OCI-LY7 (cell line): ENCODE measurements at regions not wholly inside any gene's neighbourhood (a gene's known extent, or its start where the extent isn't known, plus 50 kb on each side); places are given as distances from the start of the nearest gene placed in this dataset.
"Not testable (repeated sequence)": the region's sequence is repeated elsewhere in the genome, so short reads cannot be mapped to it uniquely, and the experiment has no call there.

Source experiments
- BruUV-seq: library from RNA; stranded (reverse); fragments of 400-500 nt; replicated peaks from 2 replicates; lab custom pipeline; 2021; lab: Mats Ljungman, UMichigan
- CTCF ChIA-PET: fragments of 300-600 bp; sonication (Branson Sonifier 250); formaldehyde crosslinking; loops from one replicate; lab custom pipeline; 2022; ENCODE audit warnings: antibody characterized with exemption; ENCODE audit not compliant: unreplicated experiment; lab: Charles Lee
- POLR2A ChIA-PET: fragments of 300-600 bp; sonication (Branson Sonifier 250); formaldehyde crosslinking; loops from one replicate; lab custom pipeline; 2022; ENCODE audit warnings: antibody characterized with exemption; lab: Charles Lee
- DNase-seq: peaks from one replicate; pipeline ENCODE4 v3.0.0-alpha.2; 2015; ENCODE audit warnings: low spot score
- H2AFZ ChIP-seq: fragments of 200-600 bp; sonication (generic), shearing (Covaris generic); 2 replicates; pipeline ENCODE4 v1.6.1; 2014; ENCODE audit warnings: mild to moderate bottlenecking, antibody characterized with exemption, low read length, moderate library complexity
- H3K27ac ChIP-seq: fragments of 200-600 bp; sonication (generic); 2 replicates; pipeline ENCODE4 v1.5.1; 2014; ENCODE audit warnings: mixed run types, low read depth, mild to moderate bottlenecking, moderate library complexity, low read length, inconsistent platforms; ENCODE audit not compliant: poor library complexity, severe bottlenecking
- H3K36me3 ChIP-seq: fragments of 200-600 bp; sonication (generic); 2 replicates; pipeline ENCODE4 v1.6.1; 2014; ENCODE audit warnings: mild to moderate bottlenecking, antibody characterized with exemption, low read length, moderate library complexity, mixed read lengths; ENCODE audit not compliant: insufficient read depth
- H3K4me1 ChIP-seq: fragments of 200-600 bp; sonication (generic); 2 replicates; pipeline ENCODE4 v1.5.1; 2014; ENCODE audit warnings: mild to moderate bottlenecking, low read length; ENCODE audit not compliant: insufficient read depth, poor library complexity, severe bottlenecking
- H3K4me2 ChIP-seq: fragments of 200-600 bp; sonication (generic); 2 replicates; pipeline ENCODE4 v1.6.1; 2014; ENCODE audit warnings: mild to moderate bottlenecking, low read length
- H3K4me3 ChIP-seq: fragments of 200-600 bp; sonication (generic); 2 replicates; pipeline ENCODE4 v1.5.1; 2014; ENCODE audit warnings: mild to moderate bottlenecking, low read depth, low read length; ENCODE audit not compliant: poor library complexity, severe bottlenecking
- H3K79me2 ChIP-seq: fragments of 200-600 bp; sonication (generic); 2 replicates; pipeline ENCODE4 v1.6.1; 2016; ENCODE audit warnings: low read depth, mild to moderate bottlenecking, low read length, moderate library complexity, mixed read lengths; ENCODE audit not compliant: insufficient read depth
- H3K9me2 ChIP-seq: fragments of 200-600 bp; sonication (generic); 2 replicates; pipeline ENCODE4 v1.6.1; 2016; ENCODE audit warnings: mild to moderate bottlenecking, low read length, mixed read lengths; ENCODE audit not compliant: insufficient read depth
- H3K9me3 ChIP-seq: fragments of 200-600 bp; sonication (generic); 2 replicates; pipeline ENCODE4 v1.6.1; 2014; ENCODE audit warnings: mild to moderate bottlenecking, mixed run types, low read length, mixed read lengths
- H4K20me1 ChIP-seq: fragments of 200-600 bp; sonication (generic); 2 replicates; pipeline ENCODE4 v1.6.1; 2014; ENCODE audit warnings: mild to moderate bottlenecking, antibody characterized with exemption, low read length, moderate library complexity, mixed read lengths; ENCODE audit not compliant: insufficient read depth
- EZH2phosphoT487 ChIP-seq: fragments of 200-600 bp; sonication (generic); IDR thresholded peaks from 2 replicates; pipeline ENCODE4 v1.6.1; 2018; ENCODE audit warnings: low read depth, borderline replicate concordance, mild to moderate bottlenecking, mixed run types, antibody characterized with exemption, low read length, moderate library complexity, mixed read lengths
- intact Hi-C: fragments of 100-400 bp; cut with micrococcal nuclease; formaldehyde crosslinking; loops from one replicate; pipeline ENCODE4 v1.10.0; 2022; ENCODE audit not compliant: unreplicated experiment
- TF ChIP-seq, protein P1 (sequence below): fragments of 200-600 bp; sonication (generic); conservative IDR thresholded peaks from 2 replicates; pipeline ENCODE4 v1.5.1; 2014; ENCODE audit warnings: mild to moderate bottlenecking, antibody characterized with exemption, low read length, moderate library complexity, mixed read lengths

- Histone ChIP-seq H3K79me2 (no peaks in the 10 kb centered on the region), H3K4me2 (no peak overlapping the region), H4K20me1 (no peaks in the 10 kb centered on the region), H2AFZ (no peak overlapping the region), H3K27ac (no peak overlapping the region), H3K4me1 (no peaks in the 10 kb centered on the region), H3K4me3 (no peak overlapping the region), H3K9me2 (no peaks in the 10 kb centered on the region), H3K9me3 (no peaks in the 10 kb centered on the region), H3K36me3 (no peaks in the 10 kb centered on the region)
- no peak for TF ChIP-seq EZH2phosphoT487
- TF ChIP-seq, protein P1, sequence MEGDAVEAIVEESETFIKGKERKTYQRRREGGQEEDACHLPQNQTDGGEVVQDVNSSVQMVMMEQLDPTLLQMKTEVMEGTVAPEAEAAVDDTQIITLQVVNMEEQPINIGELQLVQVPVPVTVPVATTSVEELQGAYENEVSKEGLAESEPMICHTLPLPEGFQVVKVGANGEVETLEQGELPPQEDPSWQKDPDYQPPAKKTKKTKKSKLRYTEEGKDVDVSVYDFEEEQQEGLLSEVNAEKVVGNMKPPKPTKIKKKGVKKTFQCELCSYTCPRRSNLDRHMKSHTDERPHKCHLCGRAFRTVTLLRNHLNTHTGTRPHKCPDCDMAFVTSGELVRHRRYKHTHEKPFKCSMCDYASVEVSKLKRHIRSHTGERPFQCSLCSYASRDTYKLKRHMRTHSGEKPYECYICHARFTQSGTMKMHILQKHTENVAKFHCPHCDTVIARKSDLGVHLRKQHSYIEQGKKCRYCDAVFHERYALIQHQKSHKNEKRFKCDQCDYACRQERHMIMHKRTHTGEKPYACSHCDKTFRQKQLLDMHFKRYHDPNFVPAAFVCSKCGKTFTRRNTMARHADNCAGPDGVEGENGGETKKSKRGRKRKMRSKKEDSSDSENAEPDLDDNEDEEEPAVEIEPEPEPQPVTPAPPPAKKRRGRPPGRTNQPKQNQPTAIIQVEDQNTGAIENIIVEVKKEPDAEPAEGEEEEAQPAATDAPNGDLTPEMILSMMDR, result no peak
- DNase-seq, result no peak
- CTCF ChIA-PET, result no interaction called here
- no TSS peak for BruUV-seq
- intact Hi-C loops, result no loop called here
- POLR2A ChIA-PET, result no interaction called here
Measured at GRCh38 chr3:89533275-89533674, 425.9 kb downstream of the EPHA3 start.

GRCh38 chr3:89554587-89554986 is 447.2 kb downstream of the EPHA3 start:
- H4K20me1 ChIP-seq, H3K27ac ChIP-seq, H3K4me2 ChIP-seq, DNase-seq, H3K9me3 ChIP-seq, BruUV-seq, H3K79me2 ChIP-seq, H2AFZ ChIP-seq, H3K4me1 ChIP-seq, H3K9me2 ChIP-seq, POLR2A ChIA-PET, intact Hi-C loops, H3K4me3 ChIP-seq, H3K36me3 ChIP-seq, CTCF ChIA-PET: not testable (repeated sequence)

- intact Hi-C loops, result no loop called here
- ChIA-PET CTCF (no interaction called here), POLR2A (no interaction called here)
- BruUV-seq, result no TSS peak
- H3K9me2 ChIP-seq, result no peaks in the 10 kb centered on the region
- no peaks in the 10 kb centered on the region for H3K4me1 ChIP-seq
- TF ChIP-seq, protein P1, result no peak
- H4K20me1 ChIP-seq, result no peaks in the 10 kb centered on the region
- H3K4me2 ChIP-seq, result no peak overlapping the region
- no peaks in the 10 kb centered on the region for H3K9me3 ChIP-seq
- no peak overlapping the region for H3K4me3 ChIP-seq
- H3K27ac ChIP-seq, result no peak overlapping the region
- no peaks in the 10 kb centered on the region for H3K79me2 ChIP-seq
- no peaks in the 10 kb centered on the region for H3K36me3 ChIP-seq
- H2AFZ ChIP-seq, result no peak overlapping the region
- DNase-seq, result no peak
Measured at GRCh38 chr3:89558711-89559110, 451.3 kb downstream of the EPHA3 start.
